Myocyte (in vitro differentiated cells): ENCODE measurements at regions not wholly inside any gene's neighbourhood (a gene's known extent, or its start where the extent isn't known, plus 50 kb on each side); places are given as distances from the start of the nearest gene placed in this dataset.

Source experiments
- DNase-seq: peaks from one replicate; pipeline ENCODE4 v3.0.0-alpha.2; 2012; ENCODE audit warnings: low read depth

DNA sequence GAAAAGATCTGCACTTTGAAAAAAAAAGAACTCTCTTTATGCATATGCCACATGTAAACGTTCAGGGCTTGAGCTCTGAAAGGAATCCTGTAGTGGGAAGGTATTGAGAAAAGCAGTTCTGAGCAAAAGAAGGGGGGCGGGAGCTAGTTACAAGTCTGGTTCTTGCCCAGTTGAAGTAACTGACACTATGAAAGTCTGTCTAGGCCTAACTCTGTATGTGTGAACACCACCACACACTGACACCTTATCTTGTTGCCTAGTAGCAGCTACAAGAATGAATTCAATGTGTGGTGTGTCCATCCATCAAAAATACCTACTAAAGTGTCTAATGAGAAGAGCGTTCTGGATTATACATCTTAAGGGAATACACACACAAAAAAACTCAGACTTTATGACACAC is 820.6 kb downstream of the DIAPH3 start:
- DNase-seq, result no peak

DNA sequence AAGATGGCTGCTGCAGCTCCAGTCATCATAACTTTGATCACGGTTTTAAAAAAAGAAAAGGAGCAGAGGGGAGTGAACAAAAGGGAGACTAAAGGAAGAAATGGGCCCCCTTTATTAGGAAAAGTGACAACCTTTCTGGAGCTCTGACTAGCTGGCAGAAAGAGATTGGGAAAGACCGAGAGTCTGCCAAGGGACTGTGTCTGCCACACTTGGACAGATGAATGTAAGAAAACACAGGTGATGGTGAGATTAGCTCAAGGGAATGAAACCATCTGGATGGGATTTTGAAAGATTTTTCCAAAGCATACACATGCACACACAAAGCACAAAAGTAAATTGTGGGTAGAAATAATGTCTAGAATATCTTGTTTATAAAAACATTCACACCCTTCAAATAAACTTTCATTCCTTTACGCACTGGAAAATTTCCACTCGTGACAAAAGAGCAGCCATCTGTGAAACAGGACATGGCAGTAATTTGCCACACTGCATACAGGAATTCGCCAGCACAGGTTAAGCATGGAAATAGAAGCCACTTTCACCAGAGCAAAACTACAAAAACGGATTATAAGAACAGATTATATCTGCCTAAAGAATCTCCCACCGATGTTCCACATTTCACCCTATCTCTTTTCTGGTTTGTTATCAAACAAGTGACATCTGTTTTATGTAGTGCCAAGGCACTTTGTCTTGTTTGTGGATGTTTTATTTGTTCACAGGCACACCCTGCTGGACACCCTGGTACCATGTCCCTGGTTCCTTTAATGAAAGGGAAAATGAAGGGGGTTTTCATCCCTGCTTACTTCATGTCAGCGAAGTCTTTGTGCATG is 819.5 kb downstream of the DIAPH3 start:
- DNase-seq, result no peak

DNA sequence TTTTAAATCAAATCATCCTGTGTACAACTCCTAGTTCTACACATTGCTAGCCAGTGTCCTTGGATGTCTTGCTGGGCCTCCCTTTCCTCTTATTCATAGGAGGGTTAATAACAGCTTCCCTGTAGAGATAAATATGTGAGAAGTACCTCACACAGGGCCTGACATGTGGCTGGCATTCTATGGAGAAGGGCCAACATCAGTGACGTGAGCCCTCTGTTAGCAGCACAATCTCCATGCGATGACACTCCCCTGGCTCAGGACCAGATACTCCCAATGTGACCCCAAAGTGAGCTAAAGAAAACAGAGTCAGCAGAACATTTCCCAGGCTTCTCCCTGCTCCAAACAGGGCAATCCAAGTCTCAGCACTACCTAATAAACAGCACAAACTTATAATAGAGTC is 818.4 kb downstream of the DIAPH3 start:
- no peak for DNase-seq

DNA sequence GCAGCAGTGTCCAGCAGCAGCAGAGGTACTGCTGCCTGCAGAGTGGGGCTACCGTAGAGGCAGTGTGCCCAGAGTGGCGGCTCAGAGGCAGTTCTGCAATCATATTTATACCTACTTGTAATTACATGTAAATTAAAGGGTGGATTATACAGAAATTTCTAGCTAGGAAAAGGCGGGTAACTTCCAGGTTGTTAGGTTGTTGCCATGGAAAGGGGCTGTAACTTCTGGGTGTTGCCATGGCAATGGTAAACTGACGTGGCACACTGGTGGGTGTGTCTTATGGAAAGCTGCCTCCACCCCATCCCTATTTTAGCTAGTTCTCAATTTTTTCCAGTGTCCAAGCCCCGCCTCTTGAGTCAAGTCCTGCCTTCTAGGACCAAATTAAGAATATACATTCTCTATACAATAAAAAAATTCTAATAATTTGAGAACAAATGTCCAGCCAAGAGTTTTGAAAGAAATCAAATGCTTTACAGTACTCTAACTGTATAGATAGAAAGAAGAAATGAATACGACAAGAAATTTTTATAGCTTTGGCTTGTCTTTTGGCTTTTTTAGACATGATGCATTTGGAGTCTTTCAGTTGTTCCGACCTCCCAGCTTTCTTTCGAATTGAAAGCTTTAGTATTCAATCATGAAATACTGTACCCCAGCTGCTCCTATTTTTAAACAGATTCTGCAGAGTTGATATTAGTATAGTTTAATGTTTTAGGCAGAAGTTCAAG is 816.6 kb downstream of the DIAPH3 start:
- DNase-seq, result no peak

DNA sequence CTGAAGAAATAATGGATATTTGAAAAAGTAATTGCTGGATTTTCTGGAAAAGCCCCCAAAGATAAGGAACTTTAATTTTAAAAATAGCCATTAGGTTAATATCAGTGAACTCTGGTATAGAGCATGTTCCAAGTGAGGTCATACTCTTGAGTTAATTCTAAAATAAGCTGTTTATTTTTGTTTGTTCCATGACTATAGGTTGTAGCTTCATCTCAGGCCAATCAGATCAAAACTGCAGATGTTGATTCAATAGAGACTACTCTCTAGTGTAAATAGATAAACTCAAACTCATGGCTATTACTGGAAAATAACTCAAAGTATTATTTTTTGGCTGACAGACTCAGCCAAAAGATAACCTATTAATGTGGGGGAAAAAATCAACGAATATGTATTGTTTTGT is 815.1 kb downstream of the DIAPH3 start:
- DNase-seq, result no peak

DNA sequence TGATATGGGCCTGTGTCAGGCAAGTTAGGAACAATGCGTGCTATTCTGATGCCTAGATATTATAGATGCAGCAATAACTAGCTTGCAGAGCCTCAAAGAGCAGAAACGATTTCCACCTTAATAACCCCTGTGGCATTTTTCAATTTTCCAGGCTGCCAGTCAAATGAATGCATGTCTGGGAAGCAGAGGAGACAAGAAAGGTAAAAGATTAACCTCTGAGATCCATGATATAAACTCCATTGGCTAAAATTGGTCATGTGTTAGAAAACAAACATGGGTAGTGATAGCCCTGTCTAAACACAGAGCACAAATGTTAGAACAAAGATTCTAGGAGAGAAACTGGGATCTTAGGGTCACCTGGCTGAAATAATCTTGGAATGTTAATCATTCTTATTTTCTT is 811.1 kb downstream of the DIAPH3 start:
- DNase-seq, result no peak

DNA sequence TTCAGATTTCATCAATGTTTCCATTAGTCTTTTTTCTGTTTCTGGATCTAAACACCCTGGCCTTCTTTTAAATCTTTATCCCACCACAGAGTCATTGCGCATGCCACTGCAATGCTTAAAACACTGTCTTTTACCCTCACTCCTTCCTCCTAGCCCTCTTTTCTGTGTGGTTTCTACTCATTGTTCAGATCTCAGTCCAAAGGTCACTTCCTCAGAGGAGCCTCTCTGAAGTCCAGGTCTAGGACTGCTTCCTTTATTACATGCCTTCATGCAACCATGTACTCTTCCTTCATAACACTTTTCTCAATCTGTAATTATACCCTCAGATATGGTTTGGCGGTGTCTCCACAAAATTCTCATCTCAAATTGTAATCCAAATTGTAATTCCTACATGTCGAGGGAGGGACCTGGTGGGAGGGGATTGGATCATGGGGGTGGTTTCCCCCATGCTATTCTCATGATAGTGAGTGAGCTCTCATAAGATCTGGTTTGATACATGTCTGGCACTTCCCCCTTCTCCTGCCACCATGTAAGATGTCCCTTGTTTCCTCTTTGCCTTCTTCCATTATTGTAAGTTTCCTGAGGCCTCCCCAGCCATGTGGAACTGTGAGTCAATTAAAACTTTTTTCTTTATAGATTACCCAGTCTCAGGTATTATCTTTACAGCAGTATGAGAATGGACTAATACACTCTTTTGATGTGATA is 808.9 kb downstream of the DIAPH3 start:
- DNase-seq, result no peak

DNA sequence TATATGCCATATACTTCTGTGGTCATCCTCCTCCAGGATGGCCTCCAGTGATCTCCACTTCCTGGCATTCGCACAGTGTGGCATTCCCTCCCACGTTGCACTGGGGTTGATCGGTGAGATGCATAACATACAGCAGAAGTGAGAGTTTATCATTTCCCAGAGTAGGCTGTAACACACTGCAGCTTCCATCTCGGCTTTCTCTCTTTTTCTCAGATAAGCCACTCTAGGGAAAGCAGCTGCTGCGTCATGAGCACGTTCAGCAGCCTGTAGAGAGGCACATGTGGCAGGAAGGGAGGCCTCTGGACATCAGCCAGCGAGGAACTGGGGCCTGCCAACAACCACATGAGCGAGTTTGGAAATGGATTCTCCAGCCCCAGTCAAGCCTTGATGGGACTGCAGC is 807.1 kb downstream of the DIAPH3 start:
- peak; percentile 59 for DNase-seq

DNA sequence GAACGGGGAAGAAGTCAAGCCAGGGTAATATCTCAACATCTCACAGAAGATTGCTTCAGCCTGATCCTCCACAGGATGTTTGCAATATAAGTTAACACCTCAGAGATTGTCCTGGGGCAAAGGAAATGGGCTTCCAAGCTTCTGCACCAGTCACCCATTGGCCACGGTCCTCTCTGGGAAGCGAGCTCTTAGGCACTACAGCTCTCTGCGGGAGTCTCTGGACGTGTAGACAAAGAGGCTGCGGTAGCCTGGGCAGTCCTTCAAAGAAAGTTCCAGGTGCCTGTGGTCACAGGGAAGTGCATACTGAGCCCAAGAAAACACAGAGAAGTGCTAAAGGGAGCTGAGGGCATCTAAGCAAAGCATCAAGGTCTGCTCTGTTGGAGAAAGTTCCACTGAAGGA is 805.7 kb downstream of the DIAPH3 start:
- DNase-seq, result no peak

DNA sequence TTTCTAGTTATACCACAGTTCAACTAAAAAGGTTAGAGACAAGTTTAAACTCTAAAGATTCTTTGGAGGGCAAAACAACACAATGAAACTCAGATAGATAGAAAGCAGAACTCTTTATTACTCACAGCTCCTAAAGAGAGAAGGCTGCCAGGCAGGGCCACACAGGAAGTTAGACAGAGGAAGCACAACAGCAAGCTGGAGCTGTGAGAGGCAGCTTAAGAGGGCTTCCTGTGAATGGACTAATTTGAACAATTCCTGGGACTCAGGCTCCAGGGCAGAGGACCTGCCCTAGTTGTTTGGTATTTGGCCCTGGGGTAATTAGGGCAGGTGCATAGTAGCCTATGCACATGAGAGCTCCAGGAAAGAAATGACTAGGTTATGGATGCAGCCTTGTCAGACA is 803.6 kb downstream of the DIAPH3 start:
- DNase-seq, result no peak

DNA sequence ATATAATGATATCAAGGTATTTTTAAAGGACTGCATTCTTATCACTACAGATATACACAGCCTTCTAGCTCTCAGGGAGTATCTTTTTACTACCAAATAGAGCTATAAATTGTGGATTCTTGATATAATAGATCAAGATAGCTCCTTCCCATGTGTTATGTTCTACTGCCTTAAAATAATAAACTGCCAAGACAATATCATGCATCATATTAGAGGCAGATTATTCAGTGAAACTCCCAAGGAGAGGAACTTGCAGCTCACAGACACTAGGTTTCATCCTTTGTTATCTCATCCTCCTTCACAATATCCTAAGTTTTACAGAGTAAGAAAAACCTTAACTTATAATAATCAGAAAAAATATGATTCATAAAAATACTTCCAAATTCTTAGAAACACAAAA is 802.8 kb downstream of the DIAPH3 start:
- DNase-seq, result no peak

DNA sequence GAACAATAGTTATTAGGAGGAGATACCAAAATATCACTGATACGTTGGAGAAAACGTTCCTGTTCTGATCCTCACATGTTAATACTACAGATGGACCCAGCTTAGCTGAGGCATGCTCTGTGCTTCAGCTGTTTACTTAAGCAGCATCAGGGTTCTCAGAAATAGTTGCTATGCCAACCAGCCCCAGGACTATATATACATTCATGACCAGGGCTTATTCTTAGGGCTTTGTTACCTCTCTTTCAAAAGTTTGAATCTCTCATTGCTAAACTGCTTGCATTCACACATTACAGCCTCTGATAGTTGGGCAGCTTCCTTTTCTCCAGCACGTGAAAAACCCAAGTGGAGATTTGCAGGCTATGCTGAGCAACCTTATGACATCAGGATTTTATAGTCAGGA is 800.4 kb downstream of the DIAPH3 start:
- no peak for DNase-seq

DNA sequence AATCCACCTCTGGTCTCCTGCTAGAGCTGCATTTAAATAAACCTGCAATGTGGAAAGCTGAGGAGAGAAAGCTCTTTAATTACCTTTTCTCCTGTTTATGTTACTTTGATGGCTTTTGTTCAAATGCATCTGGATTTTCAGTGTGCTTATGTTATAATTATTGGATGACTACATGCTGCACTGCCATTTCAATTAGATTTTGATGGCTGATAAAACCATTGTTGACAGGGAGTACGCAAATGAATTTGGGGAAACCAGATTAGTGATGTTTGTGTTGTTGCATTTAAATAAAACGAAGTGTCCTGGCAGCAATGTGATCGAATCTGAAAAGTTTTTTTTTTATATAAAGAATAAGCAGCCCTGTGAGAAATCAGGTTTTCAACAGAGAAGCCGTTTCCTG is 799.8 kb downstream of the DIAPH3 start:
- no peak for DNase-seq

DNA sequence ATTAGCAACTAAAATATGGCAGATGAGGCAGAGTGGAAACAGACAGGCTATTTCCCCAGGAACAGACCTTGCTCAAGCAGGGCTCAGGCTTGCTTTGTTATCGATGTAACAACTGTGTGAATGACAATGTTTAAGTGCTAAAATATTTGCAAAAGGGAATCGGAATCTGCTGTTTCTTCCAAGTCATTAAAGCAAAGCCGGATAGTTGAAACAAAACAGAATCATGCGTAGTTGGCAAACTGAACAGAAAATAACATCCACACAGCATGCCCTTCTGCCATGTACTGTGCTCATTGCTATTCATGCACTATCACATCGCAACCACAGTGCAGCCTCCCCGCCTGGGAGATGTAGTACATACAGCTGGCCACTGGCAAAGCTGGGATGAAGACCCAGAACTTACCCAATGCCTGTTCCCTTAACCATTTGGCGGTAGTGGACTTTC is 799.1 kb downstream of the DIAPH3 start:
- DNase-seq, result no peak

DNA sequence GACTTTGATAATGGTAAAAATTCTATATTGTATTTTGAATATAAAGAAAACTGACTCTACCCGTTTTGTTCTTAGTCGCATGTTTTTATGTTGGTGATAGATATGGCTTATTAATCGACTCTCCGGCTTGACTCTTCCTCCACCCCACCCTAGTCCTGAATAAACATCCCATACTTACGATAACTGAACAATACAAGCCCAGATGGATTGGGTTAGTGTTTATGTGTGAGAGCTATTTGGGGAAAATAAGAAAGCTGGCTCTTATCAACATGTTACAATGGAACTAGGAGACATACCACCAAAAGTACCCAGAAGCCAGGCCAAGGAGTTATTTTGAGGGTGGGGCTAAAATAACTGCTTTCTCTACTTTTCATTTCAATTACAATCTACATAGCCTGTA is 796.3 kb downstream of the DIAPH3 start:
- no peak for DNase-seq

DNA sequence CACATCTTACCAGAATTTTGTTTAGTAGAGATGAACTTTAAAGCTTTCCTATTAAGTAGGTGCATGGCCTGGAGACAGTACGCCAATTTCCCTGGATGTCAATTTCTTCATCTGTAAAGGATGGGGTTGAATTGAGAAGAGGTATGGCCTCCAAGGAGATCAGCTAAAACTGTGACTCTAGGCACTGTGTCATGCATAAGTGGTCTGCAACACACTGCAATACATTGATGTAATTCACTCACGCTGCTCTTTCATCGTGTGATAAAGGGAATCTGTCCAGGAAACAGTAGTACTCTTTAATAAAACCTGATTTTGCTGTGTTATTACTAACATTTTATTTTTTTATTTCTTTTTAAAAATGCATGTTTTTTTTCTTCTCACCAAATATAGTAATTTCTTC is 795.8 kb downstream of the DIAPH3 start:
- DNase-seq, result no peak

DNA sequence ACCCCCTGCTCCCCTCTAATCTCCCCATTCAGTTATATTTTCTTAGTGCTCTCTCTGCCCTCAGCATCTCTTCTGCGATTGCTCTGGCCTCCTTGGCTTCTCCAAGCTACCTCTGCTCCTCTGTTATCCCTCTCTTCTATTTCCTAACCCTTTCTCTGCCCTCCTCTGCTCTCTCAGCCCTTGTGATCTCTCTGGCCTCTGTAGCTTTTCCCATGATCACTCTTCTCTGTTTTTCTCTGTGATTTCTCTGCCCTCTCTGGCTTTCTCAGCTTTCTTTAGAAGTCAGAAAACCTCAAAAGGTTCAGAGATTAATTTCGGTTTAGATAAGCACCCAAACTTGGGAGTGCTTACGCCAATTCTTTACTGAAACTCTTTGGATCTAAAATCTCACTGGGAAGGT is 795.0 kb downstream of the DIAPH3 start:
- DNase-seq, result no peak

DNA sequence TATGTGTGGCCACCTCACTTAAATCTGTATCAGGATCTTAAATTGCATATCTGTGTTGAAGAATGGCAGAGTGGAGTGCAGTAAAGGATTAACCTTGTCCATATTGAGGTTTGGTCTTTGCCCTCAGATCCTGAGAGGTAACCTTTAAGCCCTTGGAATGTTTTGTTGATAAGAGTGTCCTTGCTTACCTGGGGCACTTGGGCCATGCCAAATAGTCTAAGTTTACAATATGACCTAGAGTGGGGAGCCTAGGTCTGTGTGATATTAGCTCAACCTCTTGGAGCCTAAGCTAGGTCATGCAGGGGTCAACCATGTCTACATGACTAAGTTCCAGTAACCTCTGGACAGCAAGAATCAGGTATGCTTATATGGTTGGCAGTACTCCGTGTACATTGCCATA is 792.5 kb downstream of the DIAPH3 start:
- no peak for DNase-seq

DNA sequence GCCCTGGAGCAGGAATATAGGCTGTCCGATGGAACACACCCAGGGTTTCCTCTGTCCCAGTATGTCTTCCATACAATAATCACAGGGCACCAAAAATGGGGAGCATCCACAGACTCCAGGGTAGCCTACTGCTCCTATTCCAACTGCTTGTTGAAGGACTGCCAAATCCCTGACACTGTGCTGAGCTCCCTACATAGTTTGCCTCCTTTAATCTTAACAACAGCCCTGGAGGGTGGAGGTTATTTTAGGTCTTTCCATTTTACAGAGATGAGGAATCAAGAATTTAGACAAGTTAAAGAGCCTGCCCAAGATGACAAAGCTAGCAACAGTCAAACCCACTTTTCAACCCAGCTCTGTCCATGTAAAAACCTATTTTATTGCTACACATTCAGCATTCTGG is 790.4 kb downstream of the DIAPH3 start:
- no peak for DNase-seq

DNA sequence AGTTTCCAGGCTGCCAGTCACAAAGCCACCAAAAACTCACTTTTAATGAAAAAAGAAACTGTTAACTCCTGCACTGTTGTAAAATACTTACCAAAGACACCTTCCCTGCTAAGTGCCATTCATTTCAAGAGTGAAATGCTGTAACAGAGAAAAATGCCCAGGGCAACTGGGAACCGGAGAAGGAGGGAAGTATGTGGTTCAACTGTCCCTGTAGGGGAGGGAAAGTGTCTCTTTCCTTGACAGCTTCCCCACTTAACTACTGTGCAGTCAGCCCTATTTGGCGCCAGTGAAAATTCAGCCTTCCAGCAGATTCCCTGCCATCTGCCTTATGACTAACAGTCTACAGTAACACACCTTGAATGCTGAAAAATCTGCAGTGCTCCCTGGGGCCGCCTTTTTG is 789.0 kb downstream of the DIAPH3 start:
- no peak for DNase-seq

DNA sequence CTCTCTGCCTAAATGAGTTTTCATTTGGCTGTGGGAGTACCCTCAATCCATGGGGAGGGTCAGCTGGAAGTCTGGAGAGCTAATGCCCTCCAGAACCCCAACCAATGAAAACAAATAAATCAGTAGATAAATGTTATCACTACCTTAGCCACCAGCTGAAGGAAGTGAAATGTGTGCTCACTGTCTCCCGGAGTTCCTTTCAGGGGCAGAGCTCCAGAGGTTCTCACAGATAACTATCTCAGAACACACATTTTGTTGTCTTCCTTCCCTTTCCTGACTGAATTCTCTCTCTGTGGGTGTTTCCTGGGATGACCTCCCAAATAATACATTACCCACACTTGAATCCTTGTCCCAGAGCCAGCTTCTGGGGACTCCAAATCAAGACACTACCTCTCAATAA is 779.6 kb downstream of the DIAPH3 start:
- no peak for DNase-seq

DNA sequence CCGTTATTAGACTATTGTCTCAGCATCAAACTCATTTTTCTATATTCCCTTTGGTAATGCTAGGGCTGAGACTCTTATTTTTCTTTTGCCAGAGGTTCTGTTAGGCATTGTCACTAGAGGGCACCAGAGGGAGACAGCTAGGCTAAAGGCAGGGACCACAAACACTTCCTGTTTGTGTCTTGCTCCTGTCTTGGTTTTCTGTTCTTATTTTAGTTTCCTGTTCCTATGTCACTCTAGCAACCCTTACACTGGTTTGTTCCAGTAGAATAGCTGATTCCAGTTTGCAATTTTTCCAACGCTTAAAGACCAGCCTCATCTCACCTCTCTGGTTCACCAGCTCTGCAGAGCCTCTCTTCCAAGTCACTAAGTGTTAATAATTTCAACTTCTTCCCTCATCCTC is 772.0 kb downstream of the DIAPH3 start:
- DNase-seq, result peak; percentile 85
